Activated CD4-positive, CD25-positive, alpha-beta regulatory T cell treated with anti-CD3 and anti-CD28 coated beads, Interleukin-2, amount 50 U/mL, for 16 hours (primary cell): ENCODE measurements at regions not wholly inside any gene's neighbourhood (a gene's known extent, or its start where the extent isn't known, plus 50 kb on each side); places are given as distances from the start of the nearest gene placed in this dataset.

Experiments
- DNase-seq: peaks from one replicate; pipeline ENCODE4 v3.0.0-alpha.2; 2020; ENCODE audit warnings: low read depth, low spot score

DNA sequence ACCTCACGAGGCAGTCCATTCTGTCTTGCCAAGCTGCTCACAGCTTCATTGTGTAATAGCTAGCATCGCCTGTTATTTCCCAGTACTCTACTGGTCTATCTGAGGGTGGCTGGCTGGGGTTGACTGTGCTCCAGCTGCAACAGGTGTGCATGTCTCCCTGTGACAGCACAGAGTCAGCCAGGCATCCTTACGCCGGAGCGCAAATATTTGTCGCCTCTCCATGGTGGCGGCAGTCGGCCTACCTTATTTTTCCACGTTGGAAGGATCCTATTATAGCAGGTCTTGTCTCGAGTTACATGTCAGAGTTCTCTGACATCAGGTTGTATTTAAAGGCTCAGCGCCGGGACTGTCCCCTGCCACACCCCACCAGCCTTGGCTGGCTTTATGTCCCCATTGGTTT, 307.1 kb downstream of the TLE3 start:
- DNase-seq: no peak

DNA sequence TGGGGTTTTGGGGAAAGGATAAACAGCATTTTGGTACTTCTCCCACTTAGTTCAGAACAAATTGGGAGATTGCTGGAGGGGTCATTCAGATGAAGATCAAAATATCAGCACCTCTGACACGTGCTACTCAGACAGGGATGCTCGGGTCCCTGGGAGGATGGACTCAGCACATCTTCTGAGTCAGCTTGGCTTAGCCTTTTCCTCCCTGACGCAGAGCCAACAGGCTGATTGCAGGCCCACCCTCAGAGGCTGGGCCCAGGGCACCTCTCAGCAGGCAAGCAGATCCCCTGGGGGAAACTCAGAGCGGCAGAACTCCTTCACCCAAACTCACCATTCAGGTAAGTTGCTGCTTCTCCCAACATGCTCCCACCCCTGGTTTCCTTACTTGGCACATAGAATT, 304.9 kb downstream of the TLE3 start:
- no peak for DNase-seq

DNA sequence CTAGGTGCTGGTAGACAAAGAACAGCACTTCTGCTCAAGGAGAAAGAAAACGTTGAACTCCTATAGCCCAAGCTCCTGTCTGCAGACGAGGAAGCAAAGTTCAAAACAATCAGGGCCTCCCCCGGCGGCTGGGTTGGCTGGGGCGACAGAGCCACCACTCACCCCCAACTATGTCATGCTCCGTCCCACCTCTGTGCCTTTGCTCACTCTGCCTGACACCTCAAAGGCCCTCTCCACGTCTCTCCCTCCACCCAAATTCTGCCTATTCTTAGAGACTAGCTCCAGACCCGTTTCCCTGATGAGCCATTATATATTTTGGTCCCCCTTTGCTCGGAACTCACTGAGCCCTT, 304.3 kb downstream of the TLE3 start:
- DNase-seq: no peak

DNA sequence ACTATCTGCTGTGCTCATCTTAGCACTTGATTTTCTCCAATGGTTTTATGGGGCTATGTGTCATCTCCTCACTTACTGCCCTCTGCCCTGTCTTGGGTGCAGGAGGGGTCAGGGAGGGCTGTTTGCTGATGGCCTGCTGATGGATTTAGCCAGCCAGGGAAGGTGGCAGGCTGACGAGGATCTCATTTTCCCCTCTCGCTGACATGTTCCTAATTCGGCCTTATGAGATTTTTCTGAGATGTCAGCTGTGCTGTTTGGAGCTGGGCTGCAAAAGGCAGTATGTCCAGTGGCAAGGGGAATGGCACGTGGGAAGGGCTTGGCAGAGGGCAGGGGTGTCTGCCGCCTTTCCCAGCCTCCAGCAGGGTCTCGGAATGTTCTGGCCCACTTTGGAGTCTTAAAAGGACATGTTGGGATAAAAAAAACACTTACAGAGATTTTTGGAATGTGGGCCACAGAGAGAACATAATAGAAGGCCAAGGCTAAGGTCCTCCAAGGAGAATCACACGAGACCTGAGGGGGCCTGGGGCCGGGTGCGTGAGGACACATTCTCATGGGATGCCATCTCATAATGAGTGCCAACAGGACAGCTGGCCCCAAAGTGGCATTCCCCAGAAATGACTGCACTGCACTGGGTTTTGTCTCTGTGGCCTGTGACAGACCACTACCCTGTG, 303.8 kb downstream of the TLE3 start:
- no peak for DNase-seq

DNA sequence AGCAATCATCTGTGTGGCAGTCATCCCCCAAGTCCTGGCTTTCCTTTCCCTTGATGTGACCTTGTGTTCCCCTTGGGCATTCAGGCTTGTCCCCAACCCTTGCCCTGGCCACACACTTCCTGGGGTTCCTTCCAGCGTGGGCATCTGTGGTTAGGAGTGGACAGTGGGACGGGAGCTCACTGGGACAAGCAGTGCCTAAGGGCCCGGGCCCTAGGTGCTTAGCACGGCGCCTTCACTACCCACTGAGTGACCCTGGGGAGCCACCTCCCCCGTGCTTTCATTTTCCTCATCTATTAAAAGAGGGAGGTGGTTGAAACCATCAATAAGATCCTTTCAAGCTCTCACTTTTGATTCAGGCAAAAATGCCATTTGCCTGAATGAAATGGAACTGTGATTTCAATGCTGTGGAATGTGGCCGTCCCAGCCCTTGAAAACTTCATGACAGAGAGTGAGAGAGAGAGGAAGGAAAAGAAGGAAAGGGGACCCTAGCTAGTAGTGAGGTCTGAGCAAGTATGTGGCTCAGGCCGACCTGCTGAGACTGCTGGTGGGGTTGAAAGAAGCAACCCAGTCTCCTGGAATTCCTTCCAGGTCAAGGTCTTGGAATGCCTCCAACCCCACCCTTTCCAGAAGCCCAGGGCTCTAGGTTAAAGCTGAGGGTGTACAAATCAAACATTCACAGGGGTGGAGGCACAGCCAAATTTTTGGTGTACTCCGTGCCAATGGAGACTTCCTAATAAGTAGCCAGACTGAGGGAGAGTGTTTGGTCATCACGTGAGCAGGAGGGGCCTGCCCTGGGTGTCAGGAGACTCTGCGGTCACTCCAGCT, 302.9 kb downstream of the TLE3 start:
- DNase-seq: no peak

DNA sequence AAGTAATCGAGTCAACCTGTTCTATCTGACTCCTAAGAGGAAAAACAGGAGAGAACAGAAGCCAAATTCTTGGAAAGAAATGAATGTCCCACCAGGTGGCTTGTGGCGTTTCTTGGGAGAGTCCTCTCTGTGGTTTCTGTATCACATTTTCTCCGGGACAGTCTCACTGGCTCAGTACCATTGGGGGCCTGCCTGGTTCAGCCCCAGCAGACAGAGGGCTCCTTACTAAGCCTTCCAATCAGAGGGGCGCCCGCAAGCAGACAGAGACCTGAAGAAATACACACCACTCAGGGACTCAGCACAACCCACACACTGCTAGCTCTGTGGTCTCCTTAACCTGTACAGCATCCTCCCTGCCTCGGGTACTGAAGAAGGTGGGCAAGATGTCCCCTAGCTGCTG, 302.1 kb downstream of the TLE3 start:
- DNase-seq: no peak

DNA sequence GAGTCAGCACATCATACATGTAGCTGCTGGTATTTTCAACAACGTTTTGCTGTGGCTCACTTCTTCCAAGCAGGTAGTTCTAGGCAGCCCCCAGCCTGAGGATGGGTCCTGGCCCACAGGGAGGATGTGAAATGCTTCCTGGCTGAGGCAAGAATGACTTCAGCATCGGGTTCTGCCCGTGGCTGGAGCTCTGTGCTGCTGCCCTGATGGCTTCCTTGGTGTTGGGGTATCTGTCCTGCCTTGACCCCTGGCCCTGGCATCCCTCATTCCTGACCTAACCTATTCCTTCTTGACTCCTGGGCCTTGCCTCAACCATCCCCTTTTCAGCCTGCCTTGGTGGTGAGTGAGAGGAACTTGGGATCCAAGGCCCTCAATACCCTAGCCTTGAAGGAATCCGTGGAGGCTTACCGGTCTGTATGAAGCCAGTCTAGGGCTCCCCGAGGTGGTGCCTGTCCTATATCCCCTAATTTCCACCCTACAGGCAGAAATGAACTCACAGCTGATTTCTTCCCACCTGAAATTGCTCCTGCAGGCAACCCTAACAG, 300.6 kb downstream of the TLE3 start:
- no peak for DNase-seq

DNA sequence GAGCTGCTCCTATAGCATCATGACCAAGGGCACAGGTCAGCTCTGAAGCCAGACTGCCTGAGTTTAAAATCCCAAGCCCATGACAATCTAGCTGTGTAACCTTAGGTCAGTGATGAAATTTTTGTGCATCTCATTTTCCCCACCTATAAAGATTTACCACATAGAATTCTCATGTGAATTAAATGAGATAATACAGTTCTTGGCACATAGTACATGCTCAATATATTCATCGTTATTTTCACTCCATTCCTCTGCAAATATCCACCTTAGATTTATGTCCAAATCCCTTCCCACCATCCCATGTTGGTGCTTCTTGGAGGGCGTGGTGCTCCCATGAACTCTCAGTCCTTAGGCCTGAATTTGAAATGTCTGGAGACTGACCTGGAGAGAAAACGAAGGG, 300.1 kb downstream of the TLE3 start:
- DNase-seq: no peak

DNA sequence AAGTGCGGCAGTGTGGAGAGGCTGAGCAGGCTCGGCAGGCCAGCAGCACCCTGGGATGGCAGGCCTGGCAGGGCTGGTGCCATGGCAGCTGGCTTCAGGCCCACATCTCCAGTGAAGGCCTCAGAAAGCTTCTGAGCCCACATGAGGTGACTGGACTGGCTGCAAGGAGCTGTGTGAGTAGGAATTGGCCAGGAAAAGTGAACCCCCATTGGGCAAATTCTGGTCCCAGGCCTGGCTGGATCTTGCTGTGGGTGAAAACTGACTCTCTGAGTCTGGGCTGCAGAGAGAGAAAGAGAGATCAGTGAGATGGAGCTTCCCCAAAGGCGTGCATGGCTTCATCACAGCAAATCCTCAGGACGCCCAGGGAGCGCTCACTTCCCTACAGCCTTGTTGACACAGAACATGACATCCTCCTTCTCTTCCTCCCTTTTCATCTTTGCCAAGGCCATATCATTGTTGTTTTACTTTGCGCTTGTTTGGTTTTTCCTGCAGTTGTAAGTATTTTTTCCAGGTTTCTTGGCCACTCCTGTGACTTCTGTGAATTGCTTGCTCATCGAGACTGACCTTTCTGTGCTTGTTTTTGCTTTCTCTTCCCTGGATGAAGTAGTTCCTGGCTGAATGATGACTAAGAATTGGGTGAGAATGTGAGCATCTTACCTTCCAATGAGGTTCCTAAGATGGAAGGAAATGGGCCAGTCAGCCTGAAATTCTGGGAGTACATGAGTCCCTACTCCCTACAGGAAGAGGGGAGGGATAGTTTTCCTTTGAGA, 299.1 kb downstream of the TLE3 start:
- DNase-seq: no peak

DNA sequence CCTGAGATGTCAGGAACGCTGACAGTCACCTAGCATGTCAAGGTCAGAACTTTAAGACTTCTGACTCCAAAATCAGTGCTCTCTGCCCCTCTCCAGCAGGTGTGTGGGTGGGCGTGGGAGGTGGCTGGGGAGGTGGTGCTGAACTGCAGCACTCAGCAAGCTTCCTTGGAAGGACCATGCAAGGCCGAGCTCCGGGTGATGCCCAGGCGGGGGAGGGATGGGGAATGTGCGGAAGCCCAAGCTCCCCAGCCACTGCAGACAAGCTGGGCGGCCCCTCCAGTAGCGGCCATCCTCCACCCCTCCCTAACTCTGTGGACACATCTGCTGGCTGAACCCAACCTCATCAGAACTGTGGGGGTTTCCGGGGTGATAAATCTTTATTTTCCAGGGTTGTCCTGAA, 296.6 kb downstream of the TLE3 start:
- no peak for DNase-seq

DNA sequence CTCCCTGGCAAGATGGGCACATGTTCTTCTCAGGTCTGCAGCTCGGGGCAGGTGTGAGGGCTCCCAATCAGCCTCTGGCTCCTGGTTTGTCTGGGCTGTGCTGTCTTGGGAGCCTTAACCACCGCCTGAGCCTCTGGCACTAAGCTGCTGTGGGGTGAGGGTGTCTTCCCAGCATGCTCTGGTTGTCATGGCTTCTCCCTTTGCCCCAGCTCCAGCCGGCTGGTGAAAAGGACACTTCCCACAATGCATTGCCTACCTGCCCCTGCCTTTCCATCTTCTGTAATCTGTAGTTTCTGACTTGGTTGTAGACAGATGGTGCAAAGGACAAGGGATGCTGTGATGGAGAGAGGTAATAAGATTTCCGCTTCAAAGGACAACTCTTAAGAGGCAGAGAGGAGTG, 295.3 kb downstream of the TLE3 start:
- DNase-seq: no peak

DNA sequence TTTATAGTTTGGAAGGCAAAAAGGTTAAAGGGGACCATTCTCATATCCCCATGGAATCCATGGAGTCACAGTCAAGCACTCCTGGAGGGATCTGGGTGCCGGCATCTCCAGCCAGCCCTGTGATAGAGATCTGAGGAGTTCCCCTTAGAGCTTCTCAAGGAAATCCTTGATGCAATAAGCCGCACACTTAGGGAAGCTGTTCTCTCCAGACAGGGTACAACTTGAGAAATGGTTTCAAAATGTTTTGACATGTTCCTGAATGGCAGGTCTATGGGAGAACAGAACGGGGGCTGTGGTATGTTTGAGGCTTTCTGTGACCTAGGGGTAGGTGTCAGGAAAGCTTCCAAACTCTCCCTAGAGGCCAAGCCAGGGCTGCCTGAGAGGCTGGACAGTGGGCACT, 292.9 kb downstream of the TLE3 start:
- DNase-seq: no peak

DNA sequence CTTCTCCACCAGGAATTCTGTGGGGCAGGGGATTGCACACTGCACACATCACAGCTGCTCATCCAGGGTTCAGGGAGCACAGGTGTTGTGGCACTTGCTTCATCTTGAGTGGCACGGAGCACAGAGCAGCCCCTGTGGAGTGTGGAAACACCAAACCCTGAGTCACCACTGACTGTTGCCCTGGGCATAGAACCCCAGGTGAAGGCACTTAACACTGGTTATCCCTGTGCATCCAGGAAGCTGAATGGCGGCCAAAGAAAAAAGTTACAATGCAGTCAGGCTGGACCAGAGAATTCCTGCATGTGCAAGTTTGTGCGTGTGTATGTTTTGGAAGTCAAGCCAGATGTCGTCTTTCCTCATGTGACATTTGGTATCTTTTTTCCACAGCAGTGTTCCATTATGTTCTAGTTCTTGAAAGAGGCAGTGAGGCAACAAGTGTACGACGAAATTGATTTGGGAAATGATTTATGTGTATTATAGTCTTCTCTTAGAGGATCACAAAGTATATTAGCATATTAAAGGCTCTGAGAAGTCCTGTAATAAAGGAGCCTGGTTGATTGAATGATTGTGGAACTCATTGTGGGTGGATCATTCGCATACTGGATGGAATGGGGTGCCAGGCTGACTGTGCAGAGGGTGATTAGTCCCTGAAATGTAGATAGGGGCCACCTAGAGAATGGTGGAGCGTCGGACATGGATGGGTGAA, 292.3 kb downstream of the TLE3 start:
- no peak for DNase-seq

DNA sequence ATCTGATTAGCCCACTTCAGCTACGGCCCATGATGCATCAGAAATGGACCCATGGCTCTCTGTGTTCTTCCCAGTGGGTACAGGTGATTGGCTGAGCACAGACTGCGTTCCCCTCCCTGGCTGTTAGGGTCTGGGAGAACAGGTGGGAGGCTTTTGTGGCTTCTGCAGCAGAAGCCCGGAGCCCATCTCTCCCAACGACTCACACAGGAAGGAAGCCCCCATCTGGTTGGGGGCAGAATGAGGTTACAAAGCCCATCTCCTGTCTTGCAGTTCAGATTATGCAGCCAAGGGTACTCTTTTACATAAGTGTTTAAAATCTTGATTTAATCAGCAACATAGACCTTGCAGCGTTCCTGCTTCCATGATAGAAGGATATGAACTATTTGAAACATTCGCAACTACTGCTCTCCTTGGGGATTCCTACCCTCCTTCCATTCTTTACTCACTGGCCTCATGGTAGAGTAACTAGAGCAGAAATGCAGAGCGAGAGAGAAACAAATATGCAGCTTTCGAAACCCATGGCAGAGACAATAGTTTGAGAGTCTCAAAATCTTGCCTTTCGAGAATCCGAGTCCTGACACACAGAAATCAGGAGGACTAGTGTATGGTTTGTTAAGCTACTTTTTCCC, 291.3 kb downstream of the TLE3 start:
- DNase-seq: no peak

DNA sequence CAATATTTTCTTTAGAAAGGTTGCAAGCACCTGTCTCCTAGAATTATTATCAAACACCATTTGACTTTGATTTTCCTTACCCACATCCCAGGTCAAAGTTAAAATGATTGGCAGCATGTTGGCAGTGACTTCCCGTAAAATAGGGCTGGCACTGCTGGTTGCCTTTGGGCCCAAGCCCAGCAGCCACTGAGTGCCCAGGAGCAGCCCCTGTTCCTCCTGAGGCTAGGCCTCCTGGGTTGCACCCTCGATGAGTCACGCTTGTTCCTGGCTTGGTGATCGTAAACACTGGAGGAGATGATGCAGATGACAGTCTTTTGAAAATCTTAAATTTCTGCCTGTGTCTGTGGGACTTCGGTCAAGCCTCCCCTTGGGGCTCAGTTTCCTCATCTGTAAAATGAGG, 290.0 kb downstream of the TLE3 start:
- DNase-seq: no peak

DNA sequence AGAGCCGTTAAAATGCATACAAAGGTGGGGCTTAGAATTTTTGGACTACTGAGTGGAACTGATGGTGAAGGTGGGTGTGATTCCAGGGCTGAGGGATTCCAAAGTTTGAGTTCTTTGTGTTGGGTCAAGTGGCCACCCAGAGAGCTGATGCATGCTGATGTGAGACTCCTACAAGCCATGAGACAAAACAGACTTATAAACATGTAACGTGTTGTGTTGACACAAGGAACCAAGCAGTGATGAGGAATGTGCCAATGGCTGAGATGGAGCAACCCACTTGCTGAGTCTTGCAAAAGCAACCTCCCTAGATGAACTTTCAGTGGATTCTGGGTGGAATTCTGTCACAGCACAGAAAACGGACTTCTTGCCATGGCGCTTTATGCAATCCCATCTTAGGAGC, 289.0 kb downstream of the TLE3 start:
- no peak for DNase-seq

DNA sequence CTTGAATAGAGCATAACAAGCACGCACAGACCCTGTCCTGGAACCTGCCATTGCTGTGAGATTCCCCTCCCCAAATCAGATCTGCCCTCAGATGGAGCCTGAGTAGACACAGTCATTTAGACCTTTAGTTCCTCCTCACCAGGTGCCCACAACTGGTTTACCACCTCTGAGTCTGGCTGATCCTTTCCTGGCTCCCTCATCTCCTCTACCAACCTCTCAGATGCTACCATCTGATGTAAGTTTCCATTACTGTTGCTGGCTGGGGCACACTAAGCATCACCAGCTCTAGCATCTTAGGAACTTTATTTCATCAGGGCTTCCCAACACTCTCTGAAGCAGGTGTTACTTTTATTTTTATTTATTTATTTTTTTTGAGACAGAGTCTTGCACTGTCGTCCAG, 288.3 kb downstream of the TLE3 start:
- no peak for DNase-seq

DNA sequence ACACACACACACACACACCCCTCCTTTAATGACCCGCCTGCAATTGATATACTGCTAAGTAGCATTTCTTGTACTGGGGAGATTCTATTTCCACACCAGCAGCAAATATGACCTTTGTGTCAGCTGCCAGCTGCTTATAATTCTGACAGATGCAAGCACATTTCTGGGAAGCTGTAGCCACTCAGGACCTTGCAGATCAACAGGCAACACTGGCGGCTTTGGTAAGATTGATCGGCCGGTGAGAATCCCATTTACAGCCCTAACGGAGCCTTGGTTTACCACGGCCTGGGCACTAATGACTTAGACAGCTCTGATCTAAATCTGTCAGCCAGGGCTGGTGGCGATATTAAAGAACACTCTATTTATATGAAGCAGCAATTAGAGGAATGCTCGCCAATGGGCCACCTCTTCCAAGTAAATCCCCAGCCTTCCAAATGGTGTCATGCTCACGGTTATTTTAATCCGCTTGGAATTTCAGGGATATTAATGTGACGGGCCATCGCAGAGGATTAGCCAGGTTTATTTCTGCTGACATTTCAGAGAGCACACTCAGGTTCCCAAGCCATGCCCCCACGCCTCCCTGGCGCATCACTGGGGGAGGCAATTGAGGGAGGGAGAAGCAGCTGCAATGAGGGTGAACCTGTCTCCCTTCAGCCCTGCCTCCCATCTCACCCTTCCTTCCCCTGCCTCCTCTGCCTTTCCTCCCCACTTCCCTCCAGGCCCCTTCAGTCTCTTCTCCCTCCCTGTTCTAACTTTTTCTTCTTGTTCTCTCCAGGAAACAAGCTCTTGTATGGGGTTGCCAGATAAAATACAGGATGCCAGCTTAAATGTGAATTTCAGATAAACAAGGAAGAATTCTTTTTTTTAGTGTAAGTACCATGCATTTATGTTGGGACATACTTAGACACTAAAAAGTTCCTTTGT, 287.0 kb downstream of the TLE3 start:
- DNase-seq: no peak

DNA sequence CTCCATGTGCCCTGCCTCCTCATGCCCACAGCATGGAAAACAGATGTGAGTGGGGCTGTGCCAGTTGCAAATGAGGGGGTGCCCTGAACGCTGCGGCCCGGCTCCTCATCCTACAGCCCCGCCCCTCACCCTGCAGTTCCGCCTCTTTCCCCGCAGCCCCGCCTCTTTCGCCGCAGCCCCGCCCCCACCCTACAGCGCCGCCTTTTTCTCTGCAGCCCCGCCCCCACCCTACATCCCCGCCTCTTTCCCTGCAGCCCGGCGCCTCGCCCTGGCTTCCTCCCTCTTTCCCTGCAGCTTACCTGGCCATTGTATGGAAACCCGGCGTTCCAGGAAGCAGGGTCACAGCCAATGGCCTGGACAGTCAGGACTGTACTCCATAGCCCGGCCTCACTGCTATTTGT, 284.9 kb downstream of the TLE3 start:
- DNase-seq: no peak

DNA sequence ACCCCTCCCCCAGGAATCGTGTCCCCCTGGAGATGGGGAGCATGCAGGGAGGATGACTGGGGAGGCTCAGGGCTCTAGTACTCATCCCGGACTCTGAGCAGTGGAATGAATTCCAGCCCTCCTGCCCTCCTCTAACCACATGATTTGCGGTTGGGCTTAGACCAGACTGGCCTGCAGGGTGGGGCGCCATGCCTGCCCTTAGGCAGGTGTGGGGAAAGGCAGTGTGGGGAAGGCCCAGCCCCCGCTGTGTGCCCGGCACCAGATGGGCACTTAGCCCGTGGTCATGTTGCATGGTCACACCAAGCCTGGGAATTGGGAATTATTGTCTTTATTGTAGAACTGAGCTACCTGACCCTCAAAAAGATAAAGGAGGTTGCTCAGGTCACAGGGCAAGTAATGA, 283.8 kb downstream of the TLE3 start:
- no peak for DNase-seq
